A204.1 (cell line): ENCODE measurements at regions not wholly inside any gene's neighbourhood (a gene's known extent, or its start where the extent isn't known, plus 50 kb on each side); places are given as distances from the start of the nearest gene placed in this dataset.

Experiments
- FAIRE-seq: peaks from 2 replicates; lab custom pipeline; 2012; peaks lifted over from hg19 to GRCh38; lab: Jason Lieb, UNC

DNA sequence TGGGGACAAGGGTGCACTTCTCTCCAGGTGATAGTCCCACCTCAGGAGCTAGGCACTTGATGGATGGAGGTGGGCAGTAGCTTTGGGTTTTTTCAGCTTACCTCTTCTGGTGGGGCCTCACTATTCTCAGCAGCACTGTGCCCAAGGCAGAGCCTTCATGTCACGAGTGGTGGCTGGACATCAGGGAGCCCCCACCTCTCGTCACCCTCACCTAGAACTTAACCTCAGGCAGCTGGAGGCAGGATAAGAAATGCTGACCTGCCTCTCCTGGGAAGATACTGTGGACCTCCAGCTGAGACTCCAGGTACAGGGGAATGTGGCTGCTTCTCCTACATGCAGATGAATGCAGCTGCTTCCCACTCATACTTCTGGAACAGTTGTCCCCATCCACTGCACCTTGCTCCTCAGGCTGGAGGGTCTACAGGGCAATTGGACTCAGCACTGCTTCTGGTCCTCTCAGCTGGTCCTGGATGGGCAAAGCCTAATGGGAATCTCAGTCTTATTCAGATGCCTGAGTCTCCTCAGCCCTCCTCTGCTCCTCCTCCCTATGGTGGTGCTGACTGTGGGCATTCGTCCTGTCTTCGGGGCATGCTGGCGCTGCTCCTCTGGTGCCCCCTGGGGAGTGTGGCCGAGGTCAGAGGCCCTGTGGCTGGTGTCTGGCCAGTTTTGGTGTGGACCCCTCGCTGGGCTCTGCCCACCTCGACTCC, 129.9 kb downstream of the KLF13 start:
- FAIRE-seq: no peak

DNA sequence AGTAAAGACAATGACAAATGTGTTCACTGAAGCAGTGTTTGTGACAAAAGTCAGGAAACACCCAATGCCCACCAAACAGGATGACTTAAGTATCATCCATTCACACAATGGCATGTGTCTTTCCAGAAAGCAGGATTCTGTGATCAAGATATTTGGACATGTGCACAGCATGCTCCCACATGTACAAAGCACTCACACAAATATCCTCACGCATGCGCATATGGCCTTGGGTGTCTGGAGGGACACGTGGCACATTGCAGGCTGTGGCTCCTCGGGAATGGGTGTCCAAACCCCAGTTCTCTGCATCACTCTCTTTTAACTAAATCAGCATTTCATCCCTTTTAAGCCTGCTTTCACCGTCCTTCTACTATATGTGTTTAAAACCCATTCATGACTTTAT, 130.5 kb downstream of the KLF13 start:
- FAIRE-seq: no peak

DNA sequence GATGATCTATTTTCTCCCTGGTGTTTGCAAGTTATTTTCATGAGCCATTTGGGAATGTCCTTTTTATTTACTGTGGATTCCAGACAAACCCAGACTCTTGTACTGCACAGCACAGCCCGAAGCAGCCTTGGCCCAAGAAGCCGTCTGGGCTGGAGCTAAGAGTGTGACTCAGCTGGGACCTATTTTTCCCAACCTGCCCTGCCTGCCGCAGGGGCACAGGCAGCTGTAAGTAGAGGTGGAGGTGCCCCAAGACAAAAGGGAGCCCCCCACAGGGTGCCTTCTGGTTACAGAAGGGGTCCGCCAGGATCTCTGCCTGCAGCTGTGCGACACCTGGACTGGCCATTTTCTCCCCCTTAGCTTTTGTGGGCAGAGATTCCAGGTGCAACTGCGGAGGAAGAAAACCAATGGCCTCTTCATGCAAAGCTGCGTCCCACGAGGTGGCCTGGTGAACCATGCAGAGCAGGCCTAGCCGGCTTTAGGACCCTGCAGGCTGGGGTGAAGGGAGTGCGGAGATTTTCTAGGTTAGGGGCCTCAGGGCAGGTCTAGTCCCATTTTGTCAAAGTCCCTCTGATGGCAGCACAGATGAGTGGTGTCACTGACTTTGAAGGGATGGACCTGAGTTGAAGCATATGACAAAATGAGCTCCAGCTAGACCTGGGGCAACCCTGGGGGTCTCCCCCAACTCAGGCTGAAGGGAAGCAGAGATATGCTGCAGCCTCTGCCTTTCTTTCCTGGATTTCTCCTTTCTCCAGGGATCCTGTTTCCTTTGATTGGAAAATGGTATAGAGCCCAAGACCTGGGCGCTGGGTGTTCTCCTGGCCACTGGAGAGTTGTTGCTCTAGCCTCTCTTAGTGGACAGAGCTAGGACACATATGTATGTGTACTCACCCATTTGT, 131.2 kb downstream of the KLF13 start:
- no peak for FAIRE-seq

- no peak for FAIRE-seq
Measured at GRCh38 chr15:31458596-31459399, 132.2 kb downstream of the KLF13 start.

- no peak for FAIRE-seq
Measured at GRCh38 chr15:31459400-31459748, 132.7 kb downstream of the KLF13 start.

- FAIRE-seq: no peak
Measured at GRCh38 chr15:31461375-31461774, 134.7 kb downstream of the KLF13 start.

DNA sequence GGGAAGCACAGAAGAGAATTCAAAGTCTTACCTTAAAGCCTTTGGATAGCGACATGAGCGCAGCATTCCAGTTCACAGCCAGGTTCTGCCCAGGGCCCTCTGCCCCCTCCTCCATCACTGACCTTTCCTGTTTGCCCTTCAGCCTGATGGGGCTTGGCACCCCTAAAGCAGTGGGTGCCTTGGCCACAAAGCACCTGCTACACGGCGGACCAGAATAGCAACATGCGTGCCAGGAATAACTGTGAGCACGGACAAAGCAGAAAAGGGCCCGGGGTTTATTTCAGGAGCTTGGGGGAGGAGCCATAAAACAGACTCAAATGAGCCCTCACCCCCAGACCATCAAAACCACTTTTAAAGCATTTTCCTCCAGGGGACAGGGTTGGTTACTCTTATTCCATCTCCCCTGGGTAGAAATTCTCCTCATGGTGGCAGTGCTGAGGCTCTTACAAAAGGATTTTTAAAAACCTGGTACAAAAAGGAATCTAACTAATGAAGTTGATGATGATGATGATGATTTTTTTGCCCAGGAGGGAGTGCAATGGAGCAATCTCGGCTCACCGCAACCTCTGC, 135.4 kb downstream of the KLF13 start:
- no peak for FAIRE-seq

- FAIRE-seq: no peak
Measured at GRCh38 chr15:31463521-31464102, 137.0 kb downstream of the KLF13 start.

DNA sequence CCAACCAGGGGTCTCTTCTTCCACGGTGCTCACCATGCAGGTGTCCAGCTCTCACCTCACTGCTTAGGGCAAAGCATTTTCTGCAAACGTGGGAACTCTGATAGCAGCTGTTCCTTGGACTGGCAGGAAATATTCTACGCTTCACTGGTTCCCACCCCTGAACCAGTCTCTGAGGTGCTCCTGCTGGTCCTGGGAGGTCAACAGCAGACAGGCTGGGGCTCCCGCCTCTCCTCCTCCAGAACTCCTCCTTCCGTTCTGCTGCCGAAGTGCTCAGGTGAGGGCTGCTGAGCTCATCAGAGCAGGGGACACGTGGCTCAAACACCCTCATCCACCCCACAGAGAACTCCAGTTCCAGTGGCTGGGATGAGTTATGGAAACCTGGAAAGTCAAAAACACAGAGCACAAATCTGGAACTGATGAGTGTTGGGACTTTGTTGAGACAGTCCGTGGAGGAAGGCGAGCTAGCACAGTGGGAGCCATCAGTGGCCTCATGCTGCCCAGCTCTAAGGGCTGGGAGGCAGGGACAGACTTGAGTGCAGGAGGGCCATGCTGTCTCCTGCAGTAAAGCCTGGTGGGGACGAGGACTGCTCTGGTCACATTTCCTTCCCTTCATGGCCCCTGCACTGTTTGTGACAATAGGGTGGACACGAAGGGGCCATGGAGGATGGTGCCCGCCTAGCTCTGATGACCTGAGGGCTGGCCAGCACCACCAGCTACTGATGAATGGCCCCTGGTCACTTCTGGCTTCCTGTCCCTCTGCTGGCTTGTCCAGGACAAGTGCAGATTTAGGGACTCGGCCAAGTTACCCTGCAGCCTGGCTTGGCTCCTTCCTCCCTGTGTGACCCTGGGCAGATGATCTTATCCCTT, 137.8 kb downstream of the KLF13 start:
- no peak for FAIRE-seq

DNA sequence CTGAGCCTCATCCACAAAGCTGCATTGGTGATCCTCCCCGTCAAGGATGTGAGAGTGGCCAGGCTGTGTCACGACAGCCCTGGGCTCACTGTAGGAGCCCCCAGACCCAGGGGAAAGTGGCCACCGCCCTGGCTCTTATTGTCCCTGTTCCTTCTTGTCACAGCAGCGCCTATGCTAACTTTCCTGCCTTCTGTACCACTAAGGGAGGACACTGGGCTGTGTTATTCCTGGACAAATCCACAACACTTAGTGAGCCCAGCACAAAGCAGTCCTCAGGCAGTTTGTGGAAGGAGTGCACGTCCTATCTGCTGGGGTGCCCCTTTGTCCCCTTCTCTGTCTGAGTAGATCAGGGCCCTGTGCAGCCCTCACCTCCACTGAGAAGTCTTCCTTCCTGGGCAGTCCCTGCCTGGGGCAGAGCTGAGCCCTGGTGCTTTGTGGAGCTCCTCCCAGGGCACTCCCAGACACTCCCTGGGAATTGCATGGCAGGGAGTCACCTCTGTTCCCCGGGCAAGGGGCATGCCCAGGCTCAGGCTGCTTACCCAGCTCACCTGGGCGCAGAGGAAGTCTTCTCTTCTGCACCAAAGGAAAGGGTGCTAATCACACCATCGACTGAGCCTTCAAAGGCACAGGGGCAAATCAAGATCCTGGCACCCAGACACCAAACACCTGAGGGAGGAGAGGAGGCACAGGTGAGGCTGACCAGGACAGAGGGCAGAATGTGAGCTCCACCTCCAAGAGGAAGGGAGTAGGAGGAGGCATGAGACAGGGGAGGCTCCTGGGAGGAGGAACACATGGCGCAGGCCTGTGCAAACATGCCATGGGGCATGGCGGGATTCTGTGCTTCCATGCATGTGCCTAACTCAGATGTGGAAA, 138.7 kb downstream of the KLF13 start:
- no peak for FAIRE-seq

- FAIRE-seq: no peak
Measured at GRCh38 chr15:31467361-31467760, 140.7 kb downstream of the KLF13 start.

DNA sequence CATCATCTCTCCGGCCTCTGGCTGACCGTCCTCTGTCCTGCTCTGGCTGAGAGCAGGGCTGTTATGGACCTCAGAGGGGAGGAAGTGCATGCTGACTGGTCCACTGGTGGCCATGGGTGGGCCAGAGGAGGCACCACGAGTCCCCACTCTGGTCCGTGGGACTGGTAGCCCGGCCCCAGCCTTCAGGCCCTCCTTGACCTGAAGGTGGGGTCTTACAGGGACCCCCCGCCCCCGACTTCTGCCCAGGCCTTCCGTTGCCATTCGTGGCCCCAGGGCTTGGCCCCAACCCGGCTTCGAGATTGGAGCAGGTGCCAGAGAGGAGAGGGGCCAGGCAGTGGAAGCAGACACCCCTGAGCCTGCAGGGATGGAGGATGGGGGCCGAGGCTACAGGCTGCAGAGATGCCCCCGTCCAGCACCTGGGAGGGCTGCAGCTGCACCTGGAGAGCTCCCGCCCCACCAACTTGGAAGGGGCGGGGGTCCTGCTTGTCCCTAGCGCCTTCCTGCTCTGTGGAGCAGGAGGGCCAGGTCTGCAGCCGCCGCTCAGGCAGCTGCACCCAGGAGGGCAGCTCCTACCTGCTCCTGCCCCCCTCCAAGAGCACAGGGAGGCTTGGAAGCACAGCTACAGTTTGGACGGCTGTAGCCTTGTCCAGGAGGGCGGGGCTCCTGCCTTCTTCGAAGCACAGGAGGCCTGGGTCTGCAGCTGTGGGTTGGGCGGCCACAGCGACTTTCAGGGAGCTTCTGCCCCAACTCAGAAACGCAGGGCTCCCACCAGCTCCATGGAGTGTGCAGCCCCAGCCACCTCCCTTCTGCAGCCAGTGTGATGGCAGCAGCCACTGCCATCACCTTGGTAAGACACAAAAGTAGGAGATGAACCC, 142.5 kb downstream of the KLF13 start:
- no peak for FAIRE-seq

- no peak for FAIRE-seq
Measured at GRCh38 chr15:31469786-31470525, 143.3 kb downstream of the KLF13 start.

- FAIRE-seq: no peak
Measured at GRCh38 chr15:31470756-31471155, 144.1 kb downstream of the KLF13 start.

- no peak for FAIRE-seq
Measured at GRCh38 chr15:31471731-31472430, 145.2 kb downstream of the KLF13 start.

DNA sequence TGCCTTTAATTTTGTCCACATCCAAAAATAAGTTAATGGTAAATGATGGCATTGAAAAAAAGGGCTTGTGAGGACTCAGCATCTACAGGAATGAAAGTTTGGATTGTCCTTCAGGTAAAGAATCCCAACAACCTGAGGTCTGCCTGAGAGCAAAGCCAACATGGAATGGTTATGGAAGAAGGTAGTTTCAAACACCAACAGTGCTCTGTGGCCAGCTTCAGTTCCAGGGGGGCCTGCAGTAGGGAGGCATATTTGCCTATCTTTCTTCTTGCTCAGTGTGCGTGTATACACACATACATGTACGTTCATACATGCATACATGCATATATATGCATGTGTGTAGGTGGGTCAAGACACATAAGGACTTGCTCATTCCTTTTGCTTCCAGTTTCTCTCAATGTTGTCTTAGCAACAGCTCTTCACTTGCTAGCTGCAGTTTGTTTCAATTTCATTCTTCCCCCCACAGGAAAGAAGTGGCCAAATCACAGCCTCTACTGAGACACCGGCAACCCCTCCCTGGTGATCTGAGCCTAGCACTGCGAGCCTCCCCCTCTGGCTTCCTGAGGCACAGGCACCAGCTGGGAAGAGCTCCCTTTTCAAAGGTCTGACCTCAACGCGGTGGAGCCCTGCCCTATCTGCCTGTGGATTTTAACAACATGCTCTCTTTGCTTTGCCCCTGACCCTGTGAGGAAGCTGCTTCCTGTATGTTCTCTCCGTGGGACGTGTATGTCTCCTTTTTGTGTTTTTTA, 146.2 kb downstream of the KLF13 start:
- no peak for FAIRE-seq
